ENCODE measurements at regions not wholly inside any gene's neighbourhood (a gene's known extent, or its start where the extent isn't known, plus 50 kb on each side); places are given as distances from the start of the nearest gene placed in this dataset.

GRCh38 chr3:99429502-99429901 lies 208.9 kb upstream of the COL8A1 start:
- no peak for TF ChIP-seq CTCF (IDR thresholded peaks at IDR 0.05)
- no peaks in the 10 kb centered on the region for H3K36me3 Mint-ChIP-seq
- DNase-seq (no peak), ATAC-seq (no peak)
- WGBS (ENCODE audit: insufficient coverage), result 84% methylated on average over 2 of the region's 2 CpGs
- H3K4me3 Mint-ChIP-seq, result no peak overlapping the region
- Histone ChIP-seq H3K4me1 (ENCODE audit: control insufficient read depth, insufficient read depth, low read length) (no peaks in the 10 kb centered on the region), H3K36me3 (ENCODE audit: control insufficient read depth, insufficient read depth, low read length) (no peaks in the 10 kb centered on the region), H3K27me3 (ENCODE audit: control insufficient read depth, insufficient read depth, low read length) (no peaks in the 10 kb centered on the region), H3K27ac (ENCODE audit: low read length) (no peak overlapping the region), H3K4me3 (ENCODE audit: low read length) (no peak overlapping the region), H3K9me3 (ENCODE audit: control insufficient read depth, insufficient read depth, low read length) (no peaks in the 10 kb centered on the region)
- H3K27ac Mint-ChIP-seq, result no peak overlapping the region
- no peaks in the 10 kb centered on the region for H3K27me3 Mint-ChIP-seq (ENCODE audit: low read depth in 2 of 2)
- peaks cover 6 to 10% of the 10 kb centered on the region in 2 donors for H3K9me3 Mint-ChIP-seq
- H3K4me1 Mint-ChIP-seq, result no peaks in the 10 kb centered on the region
- intact Hi-C loops (cut with micrococcal nuclease), result no loop called here

DNA sequence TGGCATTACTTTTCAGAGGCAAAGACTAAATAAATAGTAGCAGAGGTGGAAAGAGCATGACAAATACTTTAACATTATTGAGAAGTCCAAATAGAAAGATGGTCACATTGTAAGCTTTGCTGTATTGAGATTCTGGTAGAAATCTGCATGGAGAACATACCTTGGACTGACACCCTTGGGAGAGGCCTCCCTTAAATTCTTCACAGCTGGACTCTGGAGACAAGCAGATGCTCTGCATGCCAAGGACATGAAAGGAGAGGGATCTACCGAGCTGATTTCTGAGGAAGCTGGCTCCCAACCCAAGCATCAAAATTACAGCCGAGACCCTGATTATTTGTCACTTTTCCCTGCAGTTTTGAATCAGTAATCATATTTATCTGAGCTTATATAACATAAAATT lies 212.5 kb upstream of the COL8A1 start:
- no peak for TF ChIP-seq CTCF (IDR thresholded peaks at IDR 0.05)
- H3K27me3 Mint-ChIP-seq (ENCODE audit: low read depth in 2 of 2), result no peaks in the 10 kb centered on the region
- intact Hi-C loops (cut with micrococcal nuclease), result no loop called here
- DNase-seq (no peak), ATAC-seq (no peak)
- peaks cover 4 to 8% of the 10 kb centered on the region in 2 donors for H3K9me3 Mint-ChIP-seq
- H3K27me3 ChIP-seq (ENCODE audit: control insufficient read depth, insufficient read depth, low read length), result no peaks in the 10 kb centered on the region
- H3K4me3 Mint-ChIP-seq, result no peak overlapping the region
- H3K4me1 Mint-ChIP-seq, result no peaks in the 10 kb centered on the region
- H3K9me3 ChIP-seq (ENCODE audit: control insufficient read depth, insufficient read depth, low read length), result no peaks in the 10 kb centered on the region
- H3K36me3 ChIP-seq (ENCODE audit: control insufficient read depth, insufficient read depth, low read length), result no peaks in the 10 kb centered on the region
- H3K4me3 ChIP-seq (ENCODE audit: low read length), result no peak overlapping the region
- WGBS (ENCODE audit: insufficient coverage), result 60% methylated on average over 2 of the region's 2 CpGs
- H3K27ac ChIP-seq (ENCODE audit: low read length), result no peak overlapping the region
- no peaks in the 10 kb centered on the region for H3K36me3 Mint-ChIP-seq
- H3K4me1 ChIP-seq (ENCODE audit: control insufficient read depth, insufficient read depth, low read length), result no peaks in the 10 kb centered on the region
- no peak overlapping the region for H3K27ac Mint-ChIP-seq

DNA sequence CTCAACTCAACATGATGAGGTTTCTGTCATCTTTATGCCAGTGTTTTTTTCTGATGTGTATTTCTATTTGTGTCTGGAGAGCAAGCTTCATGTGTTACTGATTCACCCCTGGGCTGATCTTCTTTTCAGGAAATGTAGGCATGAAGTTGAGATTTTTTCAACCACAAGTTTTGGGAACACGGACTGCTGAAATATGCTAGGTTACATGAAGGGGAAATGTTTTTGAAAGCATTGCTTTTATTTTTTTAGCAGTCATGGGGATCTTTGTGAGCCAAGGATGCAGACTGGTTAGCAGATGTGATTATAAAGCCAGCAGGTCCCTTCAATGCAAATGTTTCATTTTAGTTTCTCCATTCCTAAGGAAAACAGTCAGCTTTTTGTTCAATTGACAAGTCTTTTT lies 219.3 kb upstream of the COL8A1 start:
- ATAC-seq (no peak), DNase-seq (no peak)
- Mint-ChIP-seq H3K9me3 (peaks cover 6 to 9% of the 10 kb centered on the region in 2 donors), H3K4me1 (no peaks in the 10 kb centered on the region), H3K36me3 (no peaks in the 10 kb centered on the region), H3K27ac (no peak overlapping the region), H3K4me3 (no peak overlapping the region), H3K27me3 (ENCODE audit: low read depth in 2 of 2) (no peaks in the 10 kb centered on the region)
- WGBS (ENCODE audit: insufficient coverage), result 20% methylated on average over 1 of the region's 1 CpG
- Histone ChIP-seq H3K27me3 (ENCODE audit: control insufficient read depth, insufficient read depth, low read length) (no peaks in the 10 kb centered on the region), H3K36me3 (ENCODE audit: control insufficient read depth, insufficient read depth, low read length) (no peaks in the 10 kb centered on the region), H3K4me1 (ENCODE audit: control insufficient read depth, insufficient read depth, low read length) (no peaks in the 10 kb centered on the region), H3K27ac (ENCODE audit: low read length) (no peak overlapping the region), H3K9me3 (ENCODE audit: control insufficient read depth, insufficient read depth, low read length) (peaks cover 3% of the 10 kb centered on the region), H3K4me3 (ENCODE audit: low read length) (no peak overlapping the region)
- TF ChIP-seq CTCF (IDR thresholded peaks at IDR 0.05), result no peak
- intact Hi-C loops (cut with micrococcal nuclease), result no loop called here

GRCh38 chr3:99418709-99419108 lies 219.7 kb upstream of the COL8A1 start:
- H3K4me3 ChIP-seq (ENCODE audit: low read length), result no peak overlapping the region
- H3K4me3 Mint-ChIP-seq, result no peak overlapping the region
- no peak overlapping the region for H3K27ac ChIP-seq (ENCODE audit: low read length)
- H3K27me3 ChIP-seq (ENCODE audit: control insufficient read depth, insufficient read depth, low read length), result no peaks in the 10 kb centered on the region
- H3K27ac Mint-ChIP-seq, result no peak overlapping the region
- H3K27me3 Mint-ChIP-seq (ENCODE audit: low read depth in 2 of 2), result no peaks in the 10 kb centered on the region
- no peak for TF ChIP-seq CTCF (IDR thresholded peaks at IDR 0.05)
- no peak for DNase-seq
- no peaks in the 10 kb centered on the region for H3K4me1 ChIP-seq (ENCODE audit: control insufficient read depth, insufficient read depth, low read length)
- H3K9me3 ChIP-seq (ENCODE audit: control insufficient read depth, insufficient read depth, low read length), result peaks cover 3% of the 10 kb centered on the region
- WGBS (ENCODE audit: insufficient coverage), result 82% methylated on average over 2 of the region's 3 CpGs
- no peak for ATAC-seq
- no peaks in the 10 kb centered on the region for H3K36me3 Mint-ChIP-seq
- H3K36me3 ChIP-seq (ENCODE audit: control insufficient read depth, insufficient read depth, low read length), result no peaks in the 10 kb centered on the region
- H3K9me3 Mint-ChIP-seq, result peaks cover 6 to 11% of the 10 kb centered on the region in 2 donors
- intact Hi-C loops (cut with micrococcal nuclease), result no loop called here
- no peaks in the 10 kb centered on the region for H3K4me1 Mint-ChIP-seq

Data from natural killer cell (primary cell).